HCT116 (cell line): ENCODE measurements at regions not wholly inside any gene's neighbourhood (a gene's known extent, or its start where the extent isn't known, plus 50 kb on each side); places are given as distances from the start of the nearest gene placed in this dataset.

Experiments
- ATAC-seq: fragments of 200-7000 bp; cut with Tn5 transposase; 2 replicates; pipeline ENCODE4 v1.9.1; 2020; ENCODE audit warnings: mild to moderate bottlenecking, moderate library complexity
- BruUV-seq: library from RNA; stranded (reverse); fragments of 400-500 nt; replicated peaks from 2 replicates; lab custom pipeline; 2021; lab: Mats Ljungman, UMichigan
- CTCF ChIA-PET: fragments of 300-600 bp; sonication (Branson Sonifier 250); formaldehyde crosslinking; loops from one replicate; lab custom pipeline; 2021; ENCODE audit warnings: antibody characterized with exemption; lab: Charles Lee
- POLR2A ChIA-PET: fragments of 300-600, 350-600 bp; sonication (Branson Sonifier 250); formaldehyde crosslinking; loops from one replicate; lab custom pipeline; 2021; ENCODE audit warnings: antibody characterized with exemption; lab: Charles Lee
- RAD21 ChIA-PET, 2 experiments: fragments of 300-600 bp; sonication (Branson Sonifier 250); formaldehyde crosslinking; loops; one replicate each; lab custom pipeline; 2023; ENCODE audit warnings: low total read pairs in 2 of 2; ENCODE audit not compliant: uncharacterized antibody in 2 of 2, unreplicated experiment in 2 of 2, low non-redundant PET in 1 of 2; lab: Charles Lee
- DNase-seq: peaks from one replicate; pipeline ENCODE4 v3.0.0-alpha.2; 2010; ENCODE audit warnings: low read depth, low spot score
- H2AFZ ChIP-seq: fragments of 200-600 bp; shearing (Covaris generic), sonication (generic); 2 replicates; pipeline ENCODE4 v1.6.1; 2017; ENCODE audit warnings: low read depth, mixed run types, mixed read lengths, antibody characterized with exemption, low read length; ENCODE audit not compliant: poor library complexity, severe bottlenecking
- H3K27ac ChIP-seq: 2 replicates; pipeline ENCODE4 v1.5.1; 2012; ENCODE audit warnings: low read depth, low read length
- H3K27me3 ChIP-seq: fragments of 200-600 bp; sonication (generic); 2 replicates; pipeline ENCODE4 v1.6.1; 2016; ENCODE audit warnings: mixed run types, low read length, mixed read lengths; ENCODE audit not compliant: insufficient read depth
- H3K36me3 ChIP-seq, 2 experiments: fragments of 200-500 bp in 1 of 2; fragments of 200-600 bp in 1 of 2; sonication (Bioruptor generic) in 1 of 2; sonication (generic) in 1 of 2; 2 replicates each; pipeline versions ENCODE4 v1.5.1 to v1.6.1; 2014 to 2016; ENCODE audit warnings: low read length in 2 of 2, inconsistent platforms in 1 of 2, mixed read lengths in 1 of 2, mixed run types in 1 of 2; ENCODE audit not compliant: insufficient read depth in 2 of 2, control insufficient read depth in 1 of 2
- H3K4me1 ChIP-seq, 2 experiments: fragments of 200-600 bp in 1 of 2; sonication (generic) in 1 of 2; 2 replicates each; pipeline versions ENCODE4 v1.5.1 to v1.6.1; 2012 to 2017; ENCODE audit warnings: low read length in 2 of 2, inconsistent platforms in 1 of 2, mild to moderate bottlenecking in 1 of 2, mixed read lengths in 1 of 2, mixed run types in 1 of 2, moderate library complexity in 1 of 2; ENCODE audit not compliant: insufficient read depth in 2 of 2, control insufficient read depth in 1 of 2
- H3K4me2 ChIP-seq: fragments of 200-600 bp; sonication (generic); 2 replicates; pipeline ENCODE4 v1.6.1; 2017; ENCODE audit warnings: mixed run types, low read length, mixed read lengths
- H3K4me3 ChIP-seq, 2 experiments: fragments of 200-600 bp in 1 of 2; sonication (generic) in 1 of 2; replicated peaks in 1 of 2; 2 replicates each; pipeline ENCODE4 v1.5.1; 2011 to 2016; ENCODE audit warnings: low read length in 2 of 2, control low read depth in 1 of 2, low read depth in 1 of 2, mild to moderate bottlenecking in 1 of 2, mixed read lengths in 1 of 2, mixed run types in 1 of 2
- H3K79me2 ChIP-seq: fragments of 200-600 bp; sonication (generic); 2 replicates; pipeline ENCODE4 v1.6.1; 2017; ENCODE audit warnings: mild to moderate bottlenecking, mixed run types, low read length, moderate library complexity, mixed read lengths; ENCODE audit not compliant: insufficient read depth
- H3K9ac ChIP-seq: fragments of 200-600 bp; sonication (generic); 2 replicates; pipeline ENCODE4 v1.6.1; 2016; ENCODE audit warnings: low read length, mixed read lengths
- H3K9me2 ChIP-seq: fragments of 200-600 bp; sonication (generic), shearing (Covaris generic); 2 replicates; pipeline ENCODE4 v1.6.1; 2017; ENCODE audit warnings: mixed run types, mild to moderate bottlenecking, moderate library complexity; ENCODE audit not compliant: insufficient read depth
- H3K9me3 ChIP-seq, 2 experiments: fragments of 200-500 bp in 1 of 2; fragments of 200-600 bp in 1 of 2; sonication (Bioruptor generic) in 1 of 2; sonication (generic) in 1 of 2; 2 replicates each; pipeline ENCODE4 v1.6.1; 2014 to 2017; ENCODE audit warnings: low read length in 2 of 2, mixed read lengths in 2 of 2, inconsistent platforms in 1 of 2, low read depth in 1 of 2, mild to moderate bottlenecking in 1 of 2, mixed run types in 1 of 2, moderate library complexity in 1 of 2; ENCODE audit not compliant: control insufficient read depth in 1 of 2, insufficient read depth in 1 of 2
- H4K20me1 ChIP-seq: fragments of 200-600 bp; sonication (generic), shearing (Covaris generic); 2 replicates; pipeline ENCODE4 v1.6.1; 2017; ENCODE audit warnings: mixed run types, mild to moderate bottlenecking, moderate library complexity; ENCODE audit not compliant: insufficient read depth
- MAX ChIP-seq: IDR thresholded peaks from 2 replicates; pipeline ENCODE4 v1.6.1; 2012
- POLR2AphosphoS5 ChIP-seq: IDR thresholded peaks from 2 replicates; pipeline ENCODE4 v1.6.1; 2011; ENCODE audit warnings: mild to moderate bottlenecking, low read depth, low read length, moderate library complexity
- RAD21 ChIP-seq: IDR thresholded peaks from 2 replicates; pipeline ENCODE4 v1.6.1; 2012; ENCODE audit warnings: low read depth, mild to moderate bottlenecking
- REST ChIP-seq: IDR thresholded peaks from 2 replicates; pipeline ENCODE4 v1.6.1; 2012; ENCODE audit warnings: low read depth
- SP1 ChIP-seq: IDR thresholded peaks from 2 replicates; pipeline ENCODE4 v1.6.1; 2012; ENCODE audit warnings: low read depth
- SRF ChIP-seq: IDR thresholded peaks from 2 replicates; pipeline ENCODE4 v1.6.1; 2012; ENCODE audit warnings: low read depth
- YY1 ChIP-seq: IDR thresholded peaks from 2 replicates; pipeline ENCODE4 v1.6.1; 2011; ENCODE audit warnings: low read length, low read depth, moderate library complexity, mild to moderate bottlenecking; ENCODE audit not compliant: insufficient replicate concordance; ENCODE audit errors: extremely low read depth
- ZFX ChIP-seq: fragments of 450-650 bp; IDR thresholded peaks from 2 replicates; pipeline ENCODE4 v1.6.1; 2017
- ZNF274 ChIP-seq: fragments of 200-500 bp; sonication (Bioruptor generic); IDR thresholded peaks from 2 replicates; pipeline ENCODE4 v1.6.1; 2014; ENCODE audit warnings: mild to moderate bottlenecking, low read depth, low read length, inconsistent platforms
- intact Hi-C: fragments of 100-400 bp; cut with micrococcal nuclease; formaldehyde crosslinking; loops from 2 replicates; pipeline ENCODE4 v1.10.0; 2022
- TF ChIP-seq, protein P1 (sequence below): IDR thresholded peaks from 2 replicates; pipeline ENCODE4 v1.6.1; 2011; ENCODE audit warnings: mild to moderate bottlenecking, low read length, moderate library complexity; ENCODE audit not compliant: insufficient replicate concordance; ENCODE audit errors: extremely low read depth

GRCh38 chr21:15119486-15119885 lies 54.7 kb upstream of the NRIP1 start:
- no peaks in the 10 kb centered on the region for H3K36me3 ChIP-seq
- H3K79me2 ChIP-seq = no peaks in the 10 kb centered on the region
- H3K9ac ChIP-seq = no peak overlapping the region
- H4K20me1 ChIP-seq = no peaks in the 10 kb centered on the region
- H3K4me1 ChIP-seq = no peaks in the 10 kb centered on the region
- no peaks in the 10 kb centered on the region for H3K27me3 ChIP-seq
- POLR2A ChIA-PET = no interaction called here
- H3K27ac ChIP-seq = no peak overlapping the region
- H3K4me3 ChIP-seq = no peak overlapping the region
- no peaks in the 10 kb centered on the region; a peak in 1 of 4 replicates for H3K9me3 ChIP-seq
- H3K4me2 ChIP-seq = no peak overlapping the region
- intact Hi-C loops = no loop called here
- BruUV-seq = no TSS peak
- CTCF ChIA-PET = no interaction called here
- no peak overlapping the region for H2AFZ ChIP-seq
- RAD21 ChIA-PET = no interaction called here
- TF ChIP-seq POLR2AphosphoS5 = no peak
- no peak for TF ChIP-seq SP1
- TF ChIP-seq ZFX = no peak
- TF ChIP-seq, protein P1, sequence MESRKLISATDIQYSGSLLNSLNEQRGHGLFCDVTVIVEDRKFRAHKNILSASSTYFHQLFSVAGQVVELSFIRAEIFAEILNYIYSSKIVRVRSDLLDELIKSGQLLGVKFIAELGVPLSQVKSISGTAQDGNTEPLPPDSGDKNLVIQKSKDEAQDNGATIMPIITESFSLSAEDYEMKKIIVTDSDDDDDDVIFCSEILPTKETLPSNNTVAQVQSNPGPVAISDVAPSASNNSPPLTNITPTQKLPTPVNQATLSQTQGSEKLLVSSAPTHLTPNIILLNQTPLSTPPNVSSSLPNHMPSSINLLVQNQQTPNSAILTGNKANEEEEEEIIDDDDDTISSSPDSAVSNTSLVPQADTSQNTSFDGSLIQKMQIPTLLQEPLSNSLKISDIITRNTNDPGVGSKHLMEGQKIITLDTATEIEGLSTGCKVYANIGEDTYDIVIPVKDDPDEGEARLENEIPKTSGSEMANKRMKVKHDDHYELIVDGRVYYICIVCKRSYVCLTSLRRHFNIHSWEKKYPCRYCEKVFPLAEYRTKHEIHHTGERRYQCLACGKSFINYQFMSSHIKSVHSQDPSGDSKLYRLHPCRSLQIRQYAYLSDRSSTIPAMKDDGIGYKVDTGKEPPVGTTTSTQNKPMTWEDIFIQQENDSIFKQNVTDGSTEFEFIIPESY = no peak
- TF ChIP-seq RAD21 = no peak
- TF ChIP-seq REST = no peak
- no peak for TF ChIP-seq YY1
- TF ChIP-seq SRF = no peak
- TF ChIP-seq ZNF274 = no peak
- no peak for TF ChIP-seq MAX
- no peak for DNase-seq
- H3K9me2 ChIP-seq = no peaks in the 10 kb centered on the region
- no peak for ATAC-seq
